HCT116 (cell line): ENCODE measurements at regions not wholly inside any gene's neighbourhood (a gene's known extent, or its start where the extent isn't known, plus 50 kb on each side); places are given as distances from the start of the nearest gene placed in this dataset.

ENCODE experiments used
- ATAC-seq: fragments of 200-7000 bp; cut with Tn5 transposase; 2 replicates; pipeline ENCODE4 v1.9.1; 2020; ENCODE audit warnings: mild to moderate bottlenecking, moderate library complexity
- BruUV-seq: library from RNA; stranded (reverse); fragments of 400-500 nt; replicated peaks from 2 replicates; lab custom pipeline; 2021; lab: Mats Ljungman, UMichigan
- CTCF ChIA-PET: fragments of 300-600 bp; sonication (Branson Sonifier 250); formaldehyde crosslinking; loops from one replicate; lab custom pipeline; 2021; ENCODE audit warnings: antibody characterized with exemption; lab: Charles Lee
- POLR2A ChIA-PET: fragments of 300-600, 350-600 bp; sonication (Branson Sonifier 250); formaldehyde crosslinking; loops from one replicate; lab custom pipeline; 2021; ENCODE audit warnings: antibody characterized with exemption; lab: Charles Lee
- RAD21 ChIA-PET, 2 experiments: fragments of 300-600 bp; sonication (Branson Sonifier 250); formaldehyde crosslinking; loops; one replicate each; lab custom pipeline; 2023; ENCODE audit warnings: low total read pairs in 2 of 2; ENCODE audit not compliant: uncharacterized antibody in 2 of 2, unreplicated experiment in 2 of 2, low non-redundant PET in 1 of 2; lab: Charles Lee
- DNase-seq: peaks from one replicate; pipeline ENCODE4 v3.0.0-alpha.2; 2010; ENCODE audit warnings: low read depth, low spot score
- H2AFZ ChIP-seq: fragments of 200-600 bp; shearing (Covaris generic), sonication (generic); 2 replicates; pipeline ENCODE4 v1.6.1; 2017; ENCODE audit warnings: low read depth, mixed run types, mixed read lengths, antibody characterized with exemption, low read length; ENCODE audit not compliant: poor library complexity, severe bottlenecking
- H3K27ac ChIP-seq: 2 replicates; pipeline ENCODE4 v1.5.1; 2012; ENCODE audit warnings: low read depth, low read length
- H3K27me3 ChIP-seq: fragments of 200-600 bp; sonication (generic); 2 replicates; pipeline ENCODE4 v1.6.1; 2016; ENCODE audit warnings: mixed run types, low read length, mixed read lengths; ENCODE audit not compliant: insufficient read depth
- H3K36me3 ChIP-seq, 2 experiments: fragments of 200-500 bp in 1 of 2; fragments of 200-600 bp in 1 of 2; sonication (Bioruptor generic) in 1 of 2; sonication (generic) in 1 of 2; 2 replicates each; pipeline versions ENCODE4 v1.5.1 to v1.6.1; 2014 to 2016; ENCODE audit warnings: low read length in 2 of 2, inconsistent platforms in 1 of 2, mixed read lengths in 1 of 2, mixed run types in 1 of 2; ENCODE audit not compliant: insufficient read depth in 2 of 2, control insufficient read depth in 1 of 2
- H3K4me1 ChIP-seq, 2 experiments: fragments of 200-600 bp in 1 of 2; sonication (generic) in 1 of 2; 2 replicates each; pipeline versions ENCODE4 v1.5.1 to v1.6.1; 2012 to 2017; ENCODE audit warnings: low read length in 2 of 2, inconsistent platforms in 1 of 2, mild to moderate bottlenecking in 1 of 2, mixed read lengths in 1 of 2, mixed run types in 1 of 2, moderate library complexity in 1 of 2; ENCODE audit not compliant: insufficient read depth in 2 of 2, control insufficient read depth in 1 of 2
- H3K4me2 ChIP-seq: fragments of 200-600 bp; sonication (generic); 2 replicates; pipeline ENCODE4 v1.6.1; 2017; ENCODE audit warnings: mixed run types, low read length, mixed read lengths
- H3K4me3 ChIP-seq, 2 experiments: fragments of 200-600 bp in 1 of 2; sonication (generic) in 1 of 2; replicated peaks in 1 of 2; 2 replicates each; pipeline ENCODE4 v1.5.1; 2011 to 2016; ENCODE audit warnings: low read length in 2 of 2, control low read depth in 1 of 2, low read depth in 1 of 2, mild to moderate bottlenecking in 1 of 2, mixed read lengths in 1 of 2, mixed run types in 1 of 2
- H3K79me2 ChIP-seq: fragments of 200-600 bp; sonication (generic); 2 replicates; pipeline ENCODE4 v1.6.1; 2017; ENCODE audit warnings: mild to moderate bottlenecking, mixed run types, low read length, moderate library complexity, mixed read lengths; ENCODE audit not compliant: insufficient read depth
- H3K9ac ChIP-seq: fragments of 200-600 bp; sonication (generic); 2 replicates; pipeline ENCODE4 v1.6.1; 2016; ENCODE audit warnings: low read length, mixed read lengths
- H3K9me2 ChIP-seq: fragments of 200-600 bp; sonication (generic), shearing (Covaris generic); 2 replicates; pipeline ENCODE4 v1.6.1; 2017; ENCODE audit warnings: mixed run types, mild to moderate bottlenecking, moderate library complexity; ENCODE audit not compliant: insufficient read depth
- H3K9me3 ChIP-seq, 2 experiments: fragments of 200-500 bp in 1 of 2; fragments of 200-600 bp in 1 of 2; sonication (Bioruptor generic) in 1 of 2; sonication (generic) in 1 of 2; 2 replicates each; pipeline ENCODE4 v1.6.1; 2014 to 2017; ENCODE audit warnings: low read length in 2 of 2, mixed read lengths in 2 of 2, inconsistent platforms in 1 of 2, low read depth in 1 of 2, mild to moderate bottlenecking in 1 of 2, mixed run types in 1 of 2, moderate library complexity in 1 of 2; ENCODE audit not compliant: control insufficient read depth in 1 of 2, insufficient read depth in 1 of 2
- H4K20me1 ChIP-seq: fragments of 200-600 bp; sonication (generic), shearing (Covaris generic); 2 replicates; pipeline ENCODE4 v1.6.1; 2017; ENCODE audit warnings: mixed run types, mild to moderate bottlenecking, moderate library complexity; ENCODE audit not compliant: insufficient read depth
- CBX3 ChIP-seq: IDR thresholded peaks from 2 replicates; pipeline ENCODE4 v1.6.1; 2012; ENCODE audit warnings: low read depth
- CEBPB ChIP-seq: IDR thresholded peaks from 2 replicates; pipeline ENCODE4 v1.6.1; 2012; ENCODE audit warnings: low read depth
- EGR1 ChIP-seq: IDR thresholded peaks from 2 replicates; pipeline ENCODE4 v1.6.1; 2012; ENCODE audit warnings: low read depth
- ELF1 ChIP-seq: IDR thresholded peaks from 2 replicates; pipeline ENCODE4 v1.6.1; 2012; ENCODE audit warnings: low read depth, borderline replicate concordance
- EZH2 ChIP-seq: fragments of 200-600 bp; sonication (generic); IDR thresholded peaks from 2 replicates; pipeline ENCODE4 v1.6.1; 2017; ENCODE audit warnings: antibody characterized with exemption, mixed run types
- EZH2phosphoT487 ChIP-seq: fragments of 200-600 bp; IDR thresholded peaks from 2 replicates; pipeline ENCODE4 v1.6.1; 2018; ENCODE audit warnings: antibody characterized with exemption, borderline replicate concordance
- FOSL1 ChIP-seq: IDR thresholded peaks from 2 replicates; pipeline ENCODE4 v1.6.1; 2012; ENCODE audit warnings: low read depth
- POLR2A ChIP-seq: IDR thresholded peaks from 2 replicates; pipeline ENCODE4 v1.7.0; 2011; ENCODE audit warnings: borderline replicate concordance; ENCODE audit not compliant: insufficient read depth, insufficient read length; ENCODE audit errors: extremely low read depth
- POLR2AphosphoS5 ChIP-seq: IDR thresholded peaks from 2 replicates; pipeline ENCODE4 v1.6.1; 2011; ENCODE audit warnings: mild to moderate bottlenecking, low read depth, low read length, moderate library complexity
- RAD21 ChIP-seq: IDR thresholded peaks from 2 replicates; pipeline ENCODE4 v1.6.1; 2012; ENCODE audit warnings: low read depth, mild to moderate bottlenecking
- SIN3A ChIP-seq: IDR thresholded peaks from 2 replicates; pipeline ENCODE4 v1.6.1; 2012; ENCODE audit warnings: low read depth
- SP1 ChIP-seq: IDR thresholded peaks from 2 replicates; pipeline ENCODE4 v1.6.1; 2012; ENCODE audit warnings: low read depth
- YY1 ChIP-seq: IDR thresholded peaks from 2 replicates; pipeline ENCODE4 v1.6.1; 2011; ENCODE audit warnings: low read length, low read depth, moderate library complexity, mild to moderate bottlenecking; ENCODE audit not compliant: insufficient replicate concordance; ENCODE audit errors: extremely low read depth
- ZFX ChIP-seq: fragments of 450-650 bp; IDR thresholded peaks from 2 replicates; pipeline ENCODE4 v1.6.1; 2017
- intact Hi-C: fragments of 100-400 bp; cut with micrococcal nuclease; formaldehyde crosslinking; loops from 2 replicates; pipeline ENCODE4 v1.10.0; 2022
- TF ChIP-seq, protein P1 (sequence below): IDR thresholded peaks from 2 replicates; pipeline ENCODE4 v1.6.1; 2011; ENCODE audit warnings: mild to moderate bottlenecking, low read length, moderate library complexity; ENCODE audit not compliant: insufficient replicate concordance; ENCODE audit errors: extremely low read depth
- TF ChIP-seq, protein P2 (sequence below), 3 experiments: fragments of 200-600 bp in 1 of 3; sonication (generic) in 1 of 3; IDR thresholded peaks in 2 of 3; conservative IDR thresholded peaks in 1 of 3; 2 replicates each; pipeline ENCODE4 v1.5.1; 2012 to 2017; ENCODE audit warnings: low read depth in 2 of 3, low read length in 2 of 3, antibody characterized with exemption in 1 of 3, borderline replicate concordance in 1 of 3, control low read depth in 1 of 3, mild to moderate bottlenecking in 1 of 3, mixed read lengths in 1 of 3, mixed run types in 1 of 3, moderate library complexity in 1 of 3; ENCODE audit not compliant: insufficient read depth in 1 of 3
- TF ChIP-seq, protein P3 (sequence below): IDR thresholded peaks from 2 replicates; pipeline ENCODE4 v1.6.1; 2012
- TF ChIP-seq, protein P4 (sequence below): IDR thresholded peaks from 2 replicates; pipeline ENCODE4 v1.6.1; 2012

DNA sequence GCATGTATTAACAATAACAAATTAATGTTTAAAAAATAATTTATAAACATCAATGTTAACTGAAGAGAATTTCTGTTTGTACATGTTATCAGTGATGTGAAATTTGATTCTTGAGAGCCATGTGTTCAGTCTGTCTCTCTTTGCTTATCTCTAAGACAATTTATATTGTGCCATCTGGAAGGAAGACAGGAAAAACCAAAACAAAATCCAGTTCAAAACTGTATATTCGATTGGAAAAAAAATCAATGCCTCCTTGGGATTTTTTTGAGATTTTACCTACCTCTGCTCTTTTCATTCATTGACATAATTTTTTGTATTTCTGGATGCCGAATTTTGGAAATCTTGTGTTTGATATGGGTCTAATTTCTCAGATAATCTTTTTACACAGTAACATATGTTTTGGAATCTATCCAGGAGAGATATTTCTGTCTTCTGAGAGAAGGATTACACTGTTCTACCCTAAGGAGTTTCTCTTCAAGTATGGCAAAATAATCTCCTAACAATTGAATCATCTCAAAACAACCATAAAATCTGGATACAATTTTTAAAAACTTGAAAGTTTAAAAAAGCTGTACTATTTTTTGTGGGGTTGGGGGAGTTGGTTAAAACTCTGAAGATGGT, 311.9 kb upstream of the GNAI1 start:
- Histone ChIP-seq H3K36me3 (no peaks in the 10 kb centered on the region), H3K27ac (no peak overlapping the region), H3K4me3 (no peak overlapping the region), H3K27me3 (no peaks in the 10 kb centered on the region), H3K9ac (no peak overlapping the region), H3K9me3 (no peaks in the 10 kb centered on the region), H4K20me1 (no peaks in the 10 kb centered on the region), H3K4me1 (peaks cover 0 to 4% of the 10 kb centered on the region in 2 experiments; a peak in 1 of 4 replicates), H3K9me2 (no peaks in the 10 kb centered on the region), H2AFZ (peak overlapping the region; percentile 51), H3K4me2 (no peak overlapping the region), H3K79me2 (no peaks in the 10 kb centered on the region)
- no TSS peak for BruUV-seq
- TF ChIP-seq RAD21 (no peak), EZH2 (no peak), CBX3 (no peak), SIN3A (no peak), YY1 (no peak), POLR2A (no peak), EGR1 (no peak), ZFX (no peak), SP1 (no peak), POLR2AphosphoS5 (no peak), EZH2phosphoT487 (no peak), CEBPB (no peak), ELF1 (no peak), FOSL1 (no peak)
- TF ChIP-seq, protein P1, sequence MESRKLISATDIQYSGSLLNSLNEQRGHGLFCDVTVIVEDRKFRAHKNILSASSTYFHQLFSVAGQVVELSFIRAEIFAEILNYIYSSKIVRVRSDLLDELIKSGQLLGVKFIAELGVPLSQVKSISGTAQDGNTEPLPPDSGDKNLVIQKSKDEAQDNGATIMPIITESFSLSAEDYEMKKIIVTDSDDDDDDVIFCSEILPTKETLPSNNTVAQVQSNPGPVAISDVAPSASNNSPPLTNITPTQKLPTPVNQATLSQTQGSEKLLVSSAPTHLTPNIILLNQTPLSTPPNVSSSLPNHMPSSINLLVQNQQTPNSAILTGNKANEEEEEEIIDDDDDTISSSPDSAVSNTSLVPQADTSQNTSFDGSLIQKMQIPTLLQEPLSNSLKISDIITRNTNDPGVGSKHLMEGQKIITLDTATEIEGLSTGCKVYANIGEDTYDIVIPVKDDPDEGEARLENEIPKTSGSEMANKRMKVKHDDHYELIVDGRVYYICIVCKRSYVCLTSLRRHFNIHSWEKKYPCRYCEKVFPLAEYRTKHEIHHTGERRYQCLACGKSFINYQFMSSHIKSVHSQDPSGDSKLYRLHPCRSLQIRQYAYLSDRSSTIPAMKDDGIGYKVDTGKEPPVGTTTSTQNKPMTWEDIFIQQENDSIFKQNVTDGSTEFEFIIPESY = no peak
- TF ChIP-seq, protein P2, sequence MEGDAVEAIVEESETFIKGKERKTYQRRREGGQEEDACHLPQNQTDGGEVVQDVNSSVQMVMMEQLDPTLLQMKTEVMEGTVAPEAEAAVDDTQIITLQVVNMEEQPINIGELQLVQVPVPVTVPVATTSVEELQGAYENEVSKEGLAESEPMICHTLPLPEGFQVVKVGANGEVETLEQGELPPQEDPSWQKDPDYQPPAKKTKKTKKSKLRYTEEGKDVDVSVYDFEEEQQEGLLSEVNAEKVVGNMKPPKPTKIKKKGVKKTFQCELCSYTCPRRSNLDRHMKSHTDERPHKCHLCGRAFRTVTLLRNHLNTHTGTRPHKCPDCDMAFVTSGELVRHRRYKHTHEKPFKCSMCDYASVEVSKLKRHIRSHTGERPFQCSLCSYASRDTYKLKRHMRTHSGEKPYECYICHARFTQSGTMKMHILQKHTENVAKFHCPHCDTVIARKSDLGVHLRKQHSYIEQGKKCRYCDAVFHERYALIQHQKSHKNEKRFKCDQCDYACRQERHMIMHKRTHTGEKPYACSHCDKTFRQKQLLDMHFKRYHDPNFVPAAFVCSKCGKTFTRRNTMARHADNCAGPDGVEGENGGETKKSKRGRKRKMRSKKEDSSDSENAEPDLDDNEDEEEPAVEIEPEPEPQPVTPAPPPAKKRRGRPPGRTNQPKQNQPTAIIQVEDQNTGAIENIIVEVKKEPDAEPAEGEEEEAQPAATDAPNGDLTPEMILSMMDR (IDR thresholded peaks at IDR 0.05 in 2 of 3, conservative IDR thresholded peaks at IDR 0.05 in 1 of 3; ENCODE audit: borderline replicate concordance in 1 of 3, insufficient read depth in 1 of 3, low read depth in 2 of 3, low read length in 2 of 3) = no peak
- TF ChIP-seq, protein P3, sequence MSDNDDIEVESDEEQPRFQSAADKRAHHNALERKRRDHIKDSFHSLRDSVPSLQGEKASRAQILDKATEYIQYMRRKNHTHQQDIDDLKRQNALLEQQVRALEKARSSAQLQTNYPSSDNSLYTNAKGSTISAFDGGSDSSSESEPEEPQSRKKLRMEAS = no peak
- TF ChIP-seq, protein P4, sequence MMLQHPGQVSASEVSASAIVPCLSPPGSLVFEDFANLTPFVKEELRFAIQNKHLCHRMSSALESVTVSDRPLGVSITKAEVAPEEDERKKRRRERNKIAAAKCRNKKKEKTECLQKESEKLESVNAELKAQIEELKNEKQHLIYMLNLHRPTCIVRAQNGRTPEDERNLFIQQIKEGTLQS = no peak
- intact Hi-C loops = no loop called here
- CTCF ChIA-PET = no interaction called here
- POLR2A ChIA-PET = no interaction called here
- no peak for ATAC-seq
- RAD21 ChIA-PET = no interaction called here
- DNase-seq = no peak
